Cardiac fibroblast (primary cell): ENCODE measurements at regions not wholly inside any gene's neighbourhood (a gene's known extent, or its start where the extent isn't known, plus 50 kb on each side); places are given as distances from the start of the nearest gene placed in this dataset.

Experiments
- DNase-seq, 2 donors: peaks; one replicate each; pipeline versions ENCODE4 v3.0.0 to v3.0.0-alpha.2; 2010; ENCODE audit warnings: low read depth in 2 of 2
- H3K4me3 ChIP-seq, 2 donors: replicated peaks in 1 of 2; 1 replicate in 1 of 2; 2 replicates in 1 of 2; pipeline ENCODE4 v1.5.1; 2011; ENCODE audit warnings: low read depth in 2 of 2, low read length in 2 of 2, mild to moderate bottlenecking in 2 of 2, moderate library complexity in 1 of 2
- CTCF ChIP-seq: IDR thresholded peaks from one replicate; pipeline ENCODE4 v1.5.1; 2011; ENCODE audit warnings: low read depth, mild to moderate bottlenecking, low read length, inconsistent platforms

GRCh38 chr20:54372313-54372712, 103.1 kb upstream of the DOK5 start:
- DNase-seq: no peak
- no peak overlapping the region for H3K4me3 ChIP-seq
- no peak for TF ChIP-seq CTCF

- no peak overlapping the region for H3K4me3 ChIP-seq
- TF ChIP-seq CTCF: no peak
- DNase-seq: no peak
Observed at GRCh38 chr20:54377992-54378773, 97.2 kb upstream of the DOK5 start.

- DNase-seq: no peak
- TF ChIP-seq CTCF: no peak
Observed at GRCh38 chr20:54379893-54380584, 95.4 kb upstream of the DOK5 start.

GRCh38 chr20:54382419-54382818, 93.0 kb upstream of the DOK5 start:
- no peak for TF ChIP-seq CTCF
- no peak for DNase-seq
- no peak overlapping the region for H3K4me3 ChIP-seq

More at GRCh38 chr20:54379893-54380584, 95.4 kb upstream of the DOK5 start:
- H3K4me3 ChIP-seq: no peak overlapping the region

GRCh38 chr20:54385746-54386145, 89.6 kb upstream of the DOK5 start:
- no peak overlapping the region for H3K4me3 ChIP-seq
- TF ChIP-seq CTCF: no peak
- no peak for DNase-seq

- DNase-seq: peak in 1 of 2 donors; percentile 50
- no peak for TF ChIP-seq CTCF
- no peak overlapping the region for H3K4me3 ChIP-seq
Observed at GRCh38 chr20:54389596-54390280, 85.7 kb upstream of the DOK5 start.
